ENCODE measurements at regions not wholly inside any gene's neighbourhood (a gene's known extent, or its start where the extent isn't known, plus 50 kb on each side); places are given as distances from the start of the nearest gene placed in this dataset.

GRCh38 chr7:52797801-52798200, 237.6 kb upstream of the POM121L12 start:
- WGBS, 2 experiments (ENCODE audit: insufficient coverage in 1 of 2, insufficient read length in 1 of 2), result 85 to 100% methylated on average over 1 to 4 of the region's 4 CpGs
- Histone ChIP-seq H3K4me1 (ENCODE audit: control insufficient read depth, insufficient read depth, low read length) (no peaks in the 10 kb centered on the region), H3K27ac (ENCODE audit: low read depth, low read length) (no peak overlapping the region), H3K9ac (ENCODE audit: extremely low read depth, low read length, poor library complexity, severe bottlenecking) (no peak overlapping the region), H3K4me3 (ENCODE audit: low read length) (no peak overlapping the region), H3K36me3 (ENCODE audit: control insufficient read depth, insufficient read depth, low read length) (no peaks in the 10 kb centered on the region), H3K9me3 (ENCODE audit: control insufficient read depth, low read length) (no peaks in the 10 kb centered on the region), H3K27me3 (ENCODE audit: control insufficient read depth, insufficient read depth, low read length, poor library complexity, severe bottlenecking) (no peaks in the 10 kb centered on the region)
- no peaks in the 10 kb centered on the region for H3K4me1 Mint-ChIP-seq
- no peak for DNase-seq
- TF ChIP-seq CTCF (conservative IDR thresholded peaks at IDR 0.05), result no peak
- H3K4me3 Mint-ChIP-seq, result no peak overlapping the region
- no peak overlapping the region for H3K27ac Mint-ChIP-seq
- H3K36me3 Mint-ChIP-seq (ENCODE audit: low read depth), result no peaks in the 10 kb centered on the region
- H3K27me3 Mint-ChIP-seq (ENCODE audit: insufficient read depth), result no peaks in the 10 kb centered on the region
- H3K9me3 Mint-ChIP-seq, result no peaks in the 10 kb centered on the region

GRCh38 chr7:52794621-52795020, 240.8 kb upstream of the POM121L12 start:
- no peak overlapping the region for H3K27ac ChIP-seq (ENCODE audit: low read depth, low read length)
- Mint-ChIP-seq H3K4me1 (no peaks in the 10 kb centered on the region), H3K27me3 (ENCODE audit: insufficient read depth) (no peaks in the 10 kb centered on the region), H3K27ac (no peak overlapping the region), H3K36me3 (ENCODE audit: low read depth) (no peaks in the 10 kb centered on the region), H3K9me3 (no peaks in the 10 kb centered on the region), H3K4me3 (no peak overlapping the region)
- H3K4me3 ChIP-seq (ENCODE audit: low read length), result no peak overlapping the region
- no peak overlapping the region for H3K9ac ChIP-seq (ENCODE audit: extremely low read depth, low read length, poor library complexity, severe bottlenecking)
- 80% methylated on average over 1 of the region's 1 CpG; no CpG with 5 or more reads in 1 of the 2 experiments for WGBS, 2 experiments (ENCODE audit: insufficient coverage in 1 of 2, insufficient read length in 1 of 2)
- no peaks in the 10 kb centered on the region for H3K4me1 ChIP-seq (ENCODE audit: control insufficient read depth, insufficient read depth, low read length)
- no peak for DNase-seq
- no peak for TF ChIP-seq CTCF (conservative IDR thresholded peaks at IDR 0.05)
- H3K36me3 ChIP-seq (ENCODE audit: control insufficient read depth, insufficient read depth, low read length), result no peaks in the 10 kb centered on the region
- H3K9me3 ChIP-seq (ENCODE audit: control insufficient read depth, low read length), result no peaks in the 10 kb centered on the region
- H3K27me3 ChIP-seq (ENCODE audit: control insufficient read depth, insufficient read depth, low read length, poor library complexity, severe bottlenecking), result no peaks in the 10 kb centered on the region

- no peaks in the 10 kb centered on the region for H3K36me3 ChIP-seq (ENCODE audit: control insufficient read depth, insufficient read depth, low read length)
- H3K4me3 ChIP-seq (ENCODE audit: low read length), result no peak overlapping the region
- no peaks in the 10 kb centered on the region for H3K9me3 ChIP-seq (ENCODE audit: control insufficient read depth, low read length)
- Mint-ChIP-seq H3K27me3 (ENCODE audit: insufficient read depth) (no peaks in the 10 kb centered on the region), H3K36me3 (ENCODE audit: low read depth) (no peaks in the 10 kb centered on the region), H3K4me3 (no peak overlapping the region), H3K4me1 (no peaks in the 10 kb centered on the region), H3K9me3 (no peaks in the 10 kb centered on the region), H3K27ac (no peak overlapping the region)
- WGBS, 2 experiments (ENCODE audit: insufficient coverage in 1 of 2, insufficient read length in 1 of 2), result 80 to 89% methylated on average over 1 to 4 of the region's 4 CpGs
- no peak overlapping the region for H3K9ac ChIP-seq (ENCODE audit: extremely low read depth, low read length, poor library complexity, severe bottlenecking)
- H3K4me1 ChIP-seq (ENCODE audit: control insufficient read depth, insufficient read depth, low read length), result no peaks in the 10 kb centered on the region
- TF ChIP-seq CTCF (conservative IDR thresholded peaks at IDR 0.05), result no peak
- DNase-seq, result no peak
- H3K27ac ChIP-seq (ENCODE audit: low read depth, low read length), result no peak overlapping the region
- no peaks in the 10 kb centered on the region for H3K27me3 ChIP-seq (ENCODE audit: control insufficient read depth, insufficient read depth, low read length, poor library complexity, severe bottlenecking)
Measured at GRCh38 chr7:52791176-52791700, 244.2 kb upstream of the POM121L12 start.
